Mucosa of descending colon (tissue), 3 donors: ENCODE measurements at regions not wholly inside any gene's neighbourhood (a gene's known extent, or its start where the extent isn't known, plus 50 kb on each side); places are given as distances from the start of the nearest gene placed in this dataset.
"Not testable (repeated sequence)": the region's sequence is repeated elsewhere in the genome, so short reads cannot be mapped to it uniquely, and the experiment has no call there.

Source experiments
- ATAC-seq: fragments of 200-7000 bp; cut with Tn5 transposase; one replicate; pipeline ENCODE4 v1.9.1; 2020; ENCODE audit warnings: mild to moderate bottlenecking, moderate library complexity
- DNase-seq, 3 donors: peaks; one replicate each; pipeline ENCODE4 v3.0.0-alpha.2; 2020
- H3K36me3 ChIP-seq: fragments of 200-600 bp; one replicate; pipeline ENCODE4 v1.8.0; 2021; ENCODE audit warnings: low read depth, mild to moderate bottlenecking
- H3K4me1 ChIP-seq: fragments of 200-600 bp; one replicate; pipeline ENCODE4 v1.8.0; 2021; ENCODE audit warnings: low read depth, mild to moderate bottlenecking
- H3K4me3 ChIP-seq: fragments of 200-600 bp; one replicate; pipeline ENCODE4 v1.8.0; 2021; ENCODE audit warnings: mild to moderate bottlenecking
- H3K9me3 ChIP-seq: fragments of 200-600 bp; one replicate; pipeline ENCODE4 v1.8.0; 2021; ENCODE audit warnings: mild to moderate bottlenecking
- intact Hi-C, 2 donors: fragments of 100-400 bp; cut with DNase I in 1 of 2; cut with micrococcal nuclease in 1 of 2; formaldehyde crosslinking; loops; one replicate each; pipeline versions ENCODE4 v1.11.0 to v1.11.1; 2022; cut with DNase I, micrococcal nuclease
- TF ChIP-seq, protein P1 (sequence below): fragments of 200-600 bp; IDR thresholded peaks from one replicate; pipeline ENCODE4 v1.8.0; 2022; ENCODE audit warnings: antibody characterized with exemption, mild to moderate bottlenecking
- donor health status: DM: no; HTN: no; CAD: no; lungs with moderate emphysema.
- donor health status: DM: no; HTN: no; CAD: no.
- donor health status: DM: no; HTN: yes; CAD: no.

DNA sequence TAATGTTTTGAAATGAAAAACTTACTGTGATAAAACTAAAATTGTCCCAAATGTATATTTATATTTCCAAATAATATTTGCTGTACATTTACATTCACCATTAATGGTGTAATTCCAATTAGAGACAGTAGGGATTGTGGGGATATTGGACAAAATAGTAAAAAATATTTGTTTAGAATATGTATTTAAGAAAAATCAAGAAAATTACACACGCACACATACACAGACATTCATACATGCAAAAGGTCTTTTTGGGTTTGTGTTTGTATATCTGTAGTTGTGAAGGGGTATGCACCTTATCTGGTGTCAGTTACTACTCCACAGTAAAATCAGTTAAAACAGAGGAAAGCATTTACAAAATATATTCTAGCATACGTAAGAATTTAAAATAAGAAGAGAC is 435.9 kb upstream of the ZNF804A start:
- no peak for ATAC-seq
- H3K4me3 ChIP-seq = no peak overlapping the region
- intact Hi-C loops = no loop called here

DNA sequence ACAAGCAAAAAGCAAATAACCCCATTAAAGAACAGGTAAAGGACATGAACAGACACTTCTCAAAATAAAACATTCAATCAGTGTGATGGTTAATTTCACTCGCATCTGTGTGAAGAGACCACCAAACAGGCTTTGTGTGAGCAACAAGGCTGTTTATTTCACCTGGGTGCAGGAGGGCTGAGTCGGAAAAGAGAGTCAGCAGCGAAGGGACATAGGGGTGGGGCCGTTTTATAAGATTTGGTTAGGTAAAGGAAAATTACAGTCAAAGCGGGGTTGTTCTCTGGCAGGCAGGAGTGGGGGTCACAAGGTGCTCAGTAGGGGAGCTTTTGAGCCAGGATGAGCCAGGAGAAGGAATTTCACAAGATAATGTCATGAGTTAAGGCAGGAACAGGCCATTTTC is 429.5 kb upstream of the ZNF804A start:
- H3K4me3 ChIP-seq, ATAC-seq, H3K9me3 ChIP-seq, DNase-seq, intact Hi-C loops, H3K36me3 ChIP-seq, H3K4me1 ChIP-seq: not testable (repeated sequence)

More for the DNA sequence above, 435.9 kb upstream of the ZNF804A start:
- Histone ChIP-seq H3K9me3 (no peaks in the 10 kb centered on the region), H3K36me3 (no peaks in the 10 kb centered on the region), H3K4me1 (no peaks in the 10 kb centered on the region)
- TF ChIP-seq, protein P1, sequence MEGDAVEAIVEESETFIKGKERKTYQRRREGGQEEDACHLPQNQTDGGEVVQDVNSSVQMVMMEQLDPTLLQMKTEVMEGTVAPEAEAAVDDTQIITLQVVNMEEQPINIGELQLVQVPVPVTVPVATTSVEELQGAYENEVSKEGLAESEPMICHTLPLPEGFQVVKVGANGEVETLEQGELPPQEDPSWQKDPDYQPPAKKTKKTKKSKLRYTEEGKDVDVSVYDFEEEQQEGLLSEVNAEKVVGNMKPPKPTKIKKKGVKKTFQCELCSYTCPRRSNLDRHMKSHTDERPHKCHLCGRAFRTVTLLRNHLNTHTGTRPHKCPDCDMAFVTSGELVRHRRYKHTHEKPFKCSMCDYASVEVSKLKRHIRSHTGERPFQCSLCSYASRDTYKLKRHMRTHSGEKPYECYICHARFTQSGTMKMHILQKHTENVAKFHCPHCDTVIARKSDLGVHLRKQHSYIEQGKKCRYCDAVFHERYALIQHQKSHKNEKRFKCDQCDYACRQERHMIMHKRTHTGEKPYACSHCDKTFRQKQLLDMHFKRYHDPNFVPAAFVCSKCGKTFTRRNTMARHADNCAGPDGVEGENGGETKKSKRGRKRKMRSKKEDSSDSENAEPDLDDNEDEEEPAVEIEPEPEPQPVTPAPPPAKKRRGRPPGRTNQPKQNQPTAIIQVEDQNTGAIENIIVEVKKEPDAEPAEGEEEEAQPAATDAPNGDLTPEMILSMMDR = no peak
- no peak for DNase-seq

DNA sequence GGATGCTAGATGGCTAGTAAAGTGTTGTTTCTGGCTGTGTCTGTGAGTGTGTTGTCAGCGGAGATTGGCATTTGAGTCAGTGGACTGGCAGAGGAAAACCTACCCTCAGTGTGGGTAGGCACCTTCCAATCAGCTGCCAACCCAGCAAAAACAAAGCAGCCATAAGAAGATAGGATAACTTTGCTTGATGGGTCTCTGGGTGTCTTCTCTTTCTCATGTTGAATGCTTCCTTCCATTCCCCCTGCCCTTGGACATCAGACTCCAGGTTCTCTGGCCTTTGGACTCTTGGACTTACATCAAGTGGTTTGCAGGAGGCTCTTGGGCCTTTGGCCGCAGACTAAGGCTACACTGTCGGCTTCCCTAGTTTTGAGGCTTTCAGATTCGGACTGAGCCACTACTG is 429.0 kb upstream of the ZNF804A start:
- DNase-seq = no peak
- Histone ChIP-seq H3K36me3 (no peaks in the 10 kb centered on the region), H3K4me1 (no peaks in the 10 kb centered on the region), H3K9me3 (no peaks in the 10 kb centered on the region), H3K4me3 (no peak overlapping the region)
- ATAC-seq = no peak
- TF ChIP-seq, protein P1 = no peak
- intact Hi-C loops = no loop called here

DNA sequence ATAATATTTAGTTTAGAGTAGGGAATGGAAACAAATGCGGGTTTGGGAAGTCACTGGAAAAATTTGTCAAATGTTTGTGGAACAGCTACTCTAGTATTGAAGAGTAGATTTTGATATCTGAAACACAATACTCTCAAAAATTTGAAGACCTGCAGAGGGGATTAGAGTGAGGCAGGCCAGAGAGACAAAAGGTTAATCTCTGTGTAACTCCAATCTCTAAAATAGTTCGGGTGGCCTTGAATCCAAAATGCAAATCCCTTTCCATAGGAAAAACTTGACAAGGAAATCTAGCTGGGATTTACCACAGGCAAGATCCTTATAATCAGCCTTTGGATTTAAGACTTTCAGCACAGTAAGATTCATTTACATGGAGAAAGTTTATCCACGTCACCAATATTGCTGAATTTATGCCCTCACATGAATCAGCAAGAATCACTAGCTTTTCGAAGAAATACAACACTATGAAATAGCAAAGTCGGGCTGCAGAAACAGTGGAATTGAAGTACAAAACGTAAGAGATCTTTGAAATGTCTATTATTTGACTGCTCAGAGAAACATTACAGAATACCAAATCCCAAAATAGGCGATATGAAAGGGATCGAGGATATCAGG is 423.7 kb upstream of the ZNF804A start:
- Histone ChIP-seq H3K36me3 (no peaks in the 10 kb centered on the region), H3K9me3 (no peaks in the 10 kb centered on the region), H3K4me3 (no peak overlapping the region), H3K4me1 (no peaks in the 10 kb centered on the region)
- intact Hi-C loops = no loop called here
- TF ChIP-seq, protein P1 = no peak
- ATAC-seq = no peak
- no peak for DNase-seq

DNA sequence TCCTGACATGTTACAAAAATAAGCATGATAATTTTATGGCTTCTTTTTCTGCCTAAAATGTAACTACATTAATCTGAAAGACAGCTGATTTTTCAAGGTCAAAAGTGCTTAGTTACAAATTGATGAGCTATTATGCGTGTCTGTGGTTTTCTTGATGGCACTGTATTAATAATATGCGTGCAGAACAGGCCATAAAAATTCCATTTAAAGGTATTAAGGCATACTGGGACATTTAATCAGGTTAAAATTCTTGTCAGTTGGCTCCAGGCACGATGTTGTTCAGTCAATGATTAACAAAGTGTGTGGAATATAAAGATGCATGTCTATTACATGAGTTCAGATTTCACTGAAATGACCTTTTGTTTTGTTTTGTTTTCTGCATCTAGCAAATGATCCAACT is 420.1 kb upstream of the ZNF804A start:
- TF ChIP-seq, protein P1 = no peak
- Histone ChIP-seq H3K36me3 (no peaks in the 10 kb centered on the region), H3K9me3 (no peaks in the 10 kb centered on the region), H3K4me1 (no peaks in the 10 kb centered on the region), H3K4me3 (no peak overlapping the region)
- intact Hi-C loops = no loop called here
- DNase-seq (no peak), ATAC-seq (no peak)

DNA sequence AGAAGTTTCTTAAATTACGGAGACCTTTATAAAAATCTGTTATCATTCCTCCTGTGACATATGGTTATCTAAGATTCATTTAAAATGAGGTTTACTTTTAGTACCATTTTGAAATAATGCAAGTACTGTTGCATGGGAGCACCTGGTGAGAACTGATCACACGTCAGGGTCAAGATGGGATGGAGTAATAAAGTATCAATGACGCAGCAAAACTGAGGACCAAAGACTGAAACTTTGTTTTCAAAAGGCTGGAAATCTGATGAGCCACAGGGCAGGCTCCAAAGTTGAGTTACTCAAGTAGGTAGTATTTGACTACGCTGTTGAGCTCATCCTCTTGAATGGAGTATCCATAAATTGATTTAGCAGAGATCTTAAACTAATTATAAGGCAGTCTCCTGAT is 411.9 kb upstream of the ZNF804A start:
- TF ChIP-seq, protein P1 = no peak
- Histone ChIP-seq H3K36me3 (no peaks in the 10 kb centered on the region), H3K4me3 (no peak overlapping the region), H3K4me1 (no peaks in the 10 kb centered on the region), H3K9me3 (no peaks in the 10 kb centered on the region)
- no peak for DNase-seq
- ATAC-seq = no peak
- intact Hi-C loops = no loop called here
